GM19467 (cell line): ENCODE measurements at regions not wholly inside any gene's neighbourhood (a gene's known extent, or its start where the extent isn't known, plus 50 kb on each side); places are given as distances from the start of the nearest gene placed in this dataset.
"Not testable (repeated sequence)": the region's sequence is repeated elsewhere in the genome, so short reads cannot be mapped to it uniquely, and the experiment has no call there.

Source experiments
- ATAC-seq: cut with Tn5 transposase; IDR thresholded peaks from one replicate; pipeline ENCODE4 v1.9.1; 2021; ENCODE audit warnings: mild to moderate bottlenecking, moderate library complexity; ENCODE audit not compliant: unreplicated experiment

- no peak for ATAC-seq
These were observed 63.4 kb upstream of the RNF38 start for GRCh38 chr9:36463467-36463866.

GRCh38 chr9:36462245-36462644 lies 62.2 kb upstream of the RNF38 start:
- no peak for ATAC-seq

DNA sequence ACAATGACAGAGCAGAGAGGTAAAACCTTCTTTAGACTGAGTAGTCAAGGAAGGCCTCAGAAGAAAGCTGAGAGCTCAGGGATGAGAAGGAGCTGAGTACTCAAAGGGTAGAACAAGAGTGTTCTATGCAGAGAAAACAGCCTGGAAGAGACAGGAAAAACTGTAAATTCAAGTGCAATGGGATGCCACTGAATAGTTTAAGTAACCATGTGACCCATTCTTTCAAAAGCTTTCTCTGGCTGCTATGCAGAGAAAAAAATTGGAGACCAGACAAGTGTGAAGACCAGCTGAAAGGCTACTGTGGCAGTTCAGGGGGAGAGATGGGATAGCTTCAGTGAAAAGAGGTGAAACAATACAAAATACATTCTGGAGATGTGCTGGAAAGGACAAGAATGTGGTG lies 61.3 kb upstream of the RNF38 start:
- no peak for ATAC-seq

DNA sequence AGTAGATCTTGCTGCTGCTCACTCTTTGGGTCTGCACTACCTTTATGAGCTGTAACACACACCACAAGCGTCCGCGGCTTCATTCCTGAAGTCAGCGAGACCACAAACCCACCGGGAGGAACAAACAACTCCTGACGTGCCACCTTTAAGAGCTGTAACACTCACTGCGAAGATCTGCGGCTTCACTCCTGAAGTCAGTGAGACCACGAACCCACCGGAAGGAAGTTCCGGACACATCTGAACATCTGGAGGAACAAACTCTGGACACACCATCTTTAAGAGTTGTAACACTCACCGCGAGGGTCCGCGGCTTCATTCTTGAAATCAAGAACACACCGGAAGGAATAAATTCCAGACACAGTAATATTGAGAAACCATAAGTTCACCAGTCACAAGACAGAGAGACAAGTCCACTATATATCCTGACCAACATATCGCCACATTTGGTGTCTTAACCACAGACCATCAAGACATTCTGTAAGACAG lies 58.4 kb upstream of the RNF38 start:
- ATAC-seq, result not testable (repeated sequence)

DNA sequence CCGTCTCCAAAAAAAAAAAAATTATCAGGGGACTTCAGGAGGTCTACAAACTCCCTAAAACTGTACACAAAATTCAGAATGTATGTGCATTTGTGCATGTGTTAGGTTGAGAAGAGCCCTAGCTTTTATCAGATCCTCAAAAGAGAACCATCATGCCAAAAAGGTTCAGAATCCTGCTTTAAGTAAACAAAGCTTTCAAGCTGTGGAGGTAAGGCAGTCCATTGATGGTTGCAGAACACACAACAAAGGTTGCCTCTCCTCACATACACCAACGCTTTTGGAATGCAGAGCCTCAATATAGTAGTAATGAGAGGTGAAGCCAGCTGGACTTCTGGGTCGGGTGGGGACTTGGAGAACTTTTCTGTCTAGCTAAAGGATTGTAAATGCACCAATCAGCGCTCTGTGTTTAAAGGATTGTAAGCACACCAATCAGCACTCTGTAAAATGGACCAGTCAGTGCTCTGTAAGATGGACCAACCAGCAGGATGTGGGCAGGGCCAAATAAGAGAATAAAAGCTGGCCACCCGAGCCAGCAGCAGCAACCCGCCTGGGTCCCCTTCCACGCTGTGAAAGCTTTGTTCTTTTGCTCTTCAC lies 57.9 kb upstream of the RNF38 start:
- ATAC-seq, result no peak

DNA sequence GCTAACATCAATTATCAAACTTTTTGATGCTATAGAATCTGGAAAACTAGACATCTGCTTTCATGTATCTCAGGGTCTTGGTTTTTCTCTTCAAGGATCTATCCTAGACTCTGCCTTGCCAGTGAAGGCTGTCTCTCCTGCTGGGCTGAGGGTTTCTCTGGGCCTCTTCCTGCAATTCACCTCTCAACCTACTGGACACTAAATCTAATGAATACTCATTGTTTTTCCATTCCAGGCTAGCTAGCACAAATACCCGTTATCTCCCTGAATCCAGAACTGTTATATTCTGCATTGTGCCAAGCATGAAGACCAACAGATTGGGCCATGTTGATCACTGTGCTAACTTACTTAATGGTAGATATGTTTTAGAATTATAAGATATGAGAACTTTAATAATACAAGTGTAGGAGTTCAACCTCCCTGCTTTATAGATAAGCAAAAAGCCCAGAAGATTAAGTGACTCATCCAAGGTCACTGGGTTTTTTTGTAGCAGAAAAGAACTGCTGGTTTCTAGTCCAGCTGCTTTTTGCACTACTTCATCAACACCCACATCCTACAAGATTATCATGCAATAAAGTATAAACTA lies 56.5 kb upstream of the RNF38 start:
- no peak for ATAC-seq

GRCh38 chr9:36451949-36452348 lies 51.9 kb upstream of the RNF38 start:
- ATAC-seq, result no peak

DNA sequence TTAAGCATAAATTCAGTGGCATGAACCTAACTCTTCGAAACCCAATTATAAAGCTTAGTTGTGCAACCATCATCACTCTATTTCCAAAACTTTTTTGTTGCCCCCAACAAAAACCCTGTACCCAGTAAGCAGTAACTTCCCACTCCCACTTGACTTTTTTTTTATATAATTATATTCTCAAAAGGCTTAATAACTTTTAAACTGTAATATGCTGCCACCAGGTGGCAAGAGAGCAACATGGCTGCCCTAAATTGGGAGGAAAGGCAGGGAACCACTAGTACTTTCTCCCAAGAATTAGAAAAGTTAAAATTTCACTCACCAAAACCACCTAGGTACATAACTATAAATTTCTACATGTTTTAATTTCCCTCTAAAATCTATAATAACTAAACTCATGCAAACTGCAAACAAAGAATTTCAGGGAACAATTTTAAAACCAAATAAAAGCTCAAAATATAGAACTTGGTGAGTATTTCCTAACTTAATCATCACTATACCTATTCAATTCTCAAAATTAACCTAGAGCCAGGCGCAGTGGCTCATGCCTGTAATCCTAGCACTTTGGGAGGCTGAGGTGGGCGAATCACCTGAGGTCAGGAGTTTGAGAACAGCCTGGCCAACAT lies 50.2 kb upstream of the RNF38 start:
- ATAC-seq, result no peak
